Fibroblast of villous mesenchyme (primary cell): ENCODE measurements at regions not wholly inside any gene's neighbourhood (a gene's known extent, or its start where the extent isn't known, plus 50 kb on each side); places are given as distances from the start of the nearest gene placed in this dataset.

ENCODE experiments used
- DNase-seq: peaks from one replicate; pipeline ENCODE4 v3.0.0-alpha.2; 2010; ENCODE audit warnings: low read depth
- H3K4me3 ChIP-seq: 2 replicates; pipeline ENCODE4 v1.5.1; 2011; ENCODE audit warnings: low read depth, mild to moderate bottlenecking, low read length
- TF ChIP-seq, protein P1 (sequence below): IDR thresholded peaks from 2 replicates; pipeline ENCODE4 v1.5.1; 2012; ENCODE audit warnings: low read depth, mild to moderate bottlenecking, low read length; ENCODE audit not compliant: insufficient read depth

DNA sequence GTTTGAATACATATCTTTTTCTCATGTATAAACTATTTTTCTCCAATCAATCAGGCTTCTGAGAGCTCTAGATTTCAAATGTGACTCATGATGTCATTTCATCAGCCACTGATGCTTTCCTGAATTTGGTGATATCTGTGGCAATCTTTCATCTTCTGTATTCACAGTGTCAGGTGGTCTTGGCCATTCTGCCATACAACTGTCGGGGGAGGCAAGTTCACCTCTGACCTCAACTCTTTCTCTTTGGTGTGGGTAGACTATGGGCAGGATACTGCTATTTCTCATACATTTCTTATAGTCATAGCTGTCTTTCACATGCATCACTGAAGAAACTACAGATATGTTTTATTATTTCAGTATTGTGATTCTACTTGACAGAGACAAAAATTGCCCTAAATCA, 414.1 kb upstream of the MEF2C start:
- no peak for DNase-seq
- no peak overlapping the region for H3K4me3 ChIP-seq
- TF ChIP-seq, protein P1, sequence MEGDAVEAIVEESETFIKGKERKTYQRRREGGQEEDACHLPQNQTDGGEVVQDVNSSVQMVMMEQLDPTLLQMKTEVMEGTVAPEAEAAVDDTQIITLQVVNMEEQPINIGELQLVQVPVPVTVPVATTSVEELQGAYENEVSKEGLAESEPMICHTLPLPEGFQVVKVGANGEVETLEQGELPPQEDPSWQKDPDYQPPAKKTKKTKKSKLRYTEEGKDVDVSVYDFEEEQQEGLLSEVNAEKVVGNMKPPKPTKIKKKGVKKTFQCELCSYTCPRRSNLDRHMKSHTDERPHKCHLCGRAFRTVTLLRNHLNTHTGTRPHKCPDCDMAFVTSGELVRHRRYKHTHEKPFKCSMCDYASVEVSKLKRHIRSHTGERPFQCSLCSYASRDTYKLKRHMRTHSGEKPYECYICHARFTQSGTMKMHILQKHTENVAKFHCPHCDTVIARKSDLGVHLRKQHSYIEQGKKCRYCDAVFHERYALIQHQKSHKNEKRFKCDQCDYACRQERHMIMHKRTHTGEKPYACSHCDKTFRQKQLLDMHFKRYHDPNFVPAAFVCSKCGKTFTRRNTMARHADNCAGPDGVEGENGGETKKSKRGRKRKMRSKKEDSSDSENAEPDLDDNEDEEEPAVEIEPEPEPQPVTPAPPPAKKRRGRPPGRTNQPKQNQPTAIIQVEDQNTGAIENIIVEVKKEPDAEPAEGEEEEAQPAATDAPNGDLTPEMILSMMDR = no peak

GRCh38 chr5:89293810-89294209, 410.8 kb upstream of the MEF2C start:
- peak; percentile 70 for DNase-seq
- no peak overlapping the region for H3K4me3 ChIP-seq
- TF ChIP-seq, protein P1 = no peak

GRCh38 chr5:89292487-89292886, 409.5 kb upstream of the MEF2C start:
- H3K4me3 ChIP-seq = no peak overlapping the region
- no peak for DNase-seq
- TF ChIP-seq, protein P1 = no peak

DNA sequence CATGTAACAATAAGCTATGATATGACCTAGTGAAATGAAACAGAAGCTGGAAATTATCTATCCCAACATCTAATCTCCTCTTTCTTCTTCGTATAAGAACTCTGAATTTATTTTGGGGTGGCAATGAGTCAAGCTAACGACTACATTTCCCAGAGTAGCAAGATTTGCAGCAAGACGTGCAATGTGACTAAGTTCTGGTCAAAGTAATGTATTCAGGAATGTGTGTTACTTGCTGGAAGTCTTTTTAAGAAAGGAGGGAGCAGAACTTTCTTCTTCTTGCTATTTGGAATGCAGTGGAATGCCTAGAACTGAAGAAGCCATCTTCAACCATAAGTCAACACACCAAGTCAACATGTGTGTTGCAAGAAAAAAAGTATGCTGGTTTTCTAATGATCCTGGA, 406.6 kb upstream of the MEF2C start:
- TF ChIP-seq, protein P1 = no peak
- peak; percentile 64 for DNase-seq
- no peak overlapping the region for H3K4me3 ChIP-seq

DNA sequence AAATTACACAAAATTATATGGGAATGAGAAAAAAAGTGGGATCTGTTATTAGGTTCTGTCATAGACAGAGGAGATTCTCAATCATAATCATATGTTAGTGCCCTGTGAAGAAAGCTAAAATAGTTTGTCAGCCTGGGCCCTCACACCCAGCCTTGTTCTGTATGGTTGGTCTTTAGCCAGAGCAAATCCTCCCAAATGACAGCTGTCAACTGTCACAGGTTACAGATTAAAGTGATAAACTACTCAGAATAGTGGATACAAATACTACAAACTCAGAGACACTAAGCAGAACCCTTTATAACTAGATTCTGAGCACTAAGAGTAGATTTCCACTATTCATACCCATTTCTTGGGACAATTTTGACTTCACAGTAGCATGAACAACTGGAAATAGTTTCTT, 405.0 kb upstream of the MEF2C start:
- no peak overlapping the region for H3K4me3 ChIP-seq
- no peak for DNase-seq
- TF ChIP-seq, protein P1 = no peak

GRCh38 chr5:89286320-89286719, 403.3 kb upstream of the MEF2C start:
- H3K4me3 ChIP-seq = no peak overlapping the region
- TF ChIP-seq, protein P1 = no peak
- DNase-seq = no peak

DNA sequence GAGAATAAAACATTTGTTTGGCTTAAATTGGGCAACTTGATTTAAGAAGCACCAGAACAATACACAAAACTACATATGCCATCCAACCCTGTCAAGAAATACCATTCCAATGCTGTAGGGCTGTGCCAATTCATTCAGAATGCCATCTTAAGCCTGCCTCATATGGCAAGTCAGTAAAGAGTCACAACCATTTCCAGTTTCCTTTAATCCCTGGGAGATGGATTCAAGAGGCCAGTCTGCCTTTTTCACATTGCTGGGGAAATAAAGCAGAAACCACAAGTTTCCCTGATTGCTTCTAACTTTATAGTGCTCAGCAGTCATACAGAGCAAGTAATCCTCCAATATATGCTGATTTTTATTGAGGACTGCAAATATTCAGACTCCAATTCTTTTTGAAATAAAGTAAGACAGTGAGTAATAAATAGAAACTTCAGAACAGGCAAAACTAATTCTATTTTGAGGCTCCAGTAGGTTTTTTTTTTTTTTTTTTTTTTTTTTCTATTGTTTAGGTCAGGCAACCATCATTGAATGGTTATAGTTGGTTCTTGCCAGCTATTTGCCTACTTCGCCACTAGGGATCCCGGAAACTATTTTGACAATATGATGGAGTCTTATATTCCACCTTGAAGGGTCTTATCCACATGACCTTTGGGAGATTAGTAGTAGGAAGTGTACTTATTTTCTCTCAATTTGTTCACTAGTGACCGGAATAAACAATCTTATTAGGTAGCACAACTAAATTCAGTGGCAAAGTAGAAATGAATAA, 400.9 kb upstream of the MEF2C start:
- no peak overlapping the region for H3K4me3 ChIP-seq
- TF ChIP-seq, protein P1 = no peak
- DNase-seq = no peak
